Stimulated activated naive CD4-positive, alpha-beta T cell treated with Interleukin-2 at 50 U/mL for 16 hours (primary cell): ENCODE measurements at regions not wholly inside any gene's neighbourhood (a gene's known extent, or its start where the extent isn't known, plus 50 kb on each side); places are given as distances from the start of the nearest gene placed in this dataset.

Experiments
- DNase-seq: peaks from one replicate; lab custom pipeline; 2025; lab: John Stamatoyannopoulos, UW

- no peak for DNase-seq
Observed at GRCh38 chr1:188314557-188315137, 1485.9 kb downstream of the PLA2G4A start.

- no peak for DNase-seq
Observed at GRCh38 chr1:188317894-188318293, 1489.1 kb downstream of the PLA2G4A start.

GRCh38 chr1:188325211-188325610 lies 1496.5 kb downstream of the PLA2G4A start:
- no peak for DNase-seq

- DNase-seq = no peak
Observed at GRCh38 chr1:188343914-188344313, 1515.2 kb downstream of the PLA2G4A start.

- DNase-seq = no peak
Observed at GRCh38 chr1:188350104-188350503, 1521.4 kb downstream of the PLA2G4A start.

GRCh38 chr1:188355082-188355481 lies 1526.3 kb downstream of the PLA2G4A start:
- DNase-seq = no peak

- no peak for DNase-seq
Observed at GRCh38 chr1:188355847-188356246, 1527.1 kb downstream of the PLA2G4A start.

- no peak for DNase-seq
Observed at GRCh38 chr1:188359315-188359714, 1530.6 kb downstream of the PLA2G4A start.

GRCh38 chr1:188363943-188364342 lies 1535.2 kb downstream of the PLA2G4A start:
- no peak for DNase-seq

- no peak for DNase-seq
Observed at GRCh38 chr1:188364927-188365449, 1536.2 kb downstream of the PLA2G4A start.

- DNase-seq = no peak
Observed at GRCh38 chr1:188365874-188366273, 1537.1 kb downstream of the PLA2G4A start.

GRCh38 chr1:188367661-188368060 lies 1538.9 kb downstream of the PLA2G4A start:
- DNase-seq = no peak

- DNase-seq = no peak
Observed at GRCh38 chr1:188371295-188371806, 1542.6 kb downstream of the PLA2G4A start.

GRCh38 chr1:188372821-188373220 lies 1544.1 kb downstream of the PLA2G4A start:
- DNase-seq = no peak

- no peak for DNase-seq
Observed at GRCh38 chr1:188382851-188383250, 1554.1 kb downstream of the PLA2G4A start.

GRCh38 chr1:188386161-188386560 lies 1557.4 kb downstream of the PLA2G4A start:
- DNase-seq = no peak

GRCh38 chr1:188386666-188387065 lies 1557.9 kb downstream of the PLA2G4A start:
- DNase-seq = no peak

GRCh38 chr1:188394677-188395076 lies 1565.9 kb downstream of the PLA2G4A start:
- no peak for DNase-seq

- DNase-seq = no peak
Observed at GRCh38 chr1:188397521-188397920, 1568.8 kb downstream of the PLA2G4A start.

GRCh38 chr1:188402986-188403385 lies 1574.2 kb downstream of the PLA2G4A start:
- DNase-seq = no peak

GRCh38 chr1:188406636-188407035 lies 1577.9 kb downstream of the PLA2G4A start:
- no peak for DNase-seq

- DNase-seq = no peak
Observed at GRCh38 chr1:188420177-188420576, 1591.4 kb downstream of the PLA2G4A start.

GRCh38 chr1:188423073-188423472 lies 1594.3 kb downstream of the PLA2G4A start:
- no peak for DNase-seq

GRCh38 chr1:188424176-188424575 lies 1595.4 kb downstream of the PLA2G4A start:
- DNase-seq = no peak
